ENCODE measurements at regions not wholly inside any gene's neighbourhood (a gene's known extent, or its start where the extent isn't known, plus 50 kb on each side); places are given as distances from the start of the nearest gene placed in this dataset.

DNA sequence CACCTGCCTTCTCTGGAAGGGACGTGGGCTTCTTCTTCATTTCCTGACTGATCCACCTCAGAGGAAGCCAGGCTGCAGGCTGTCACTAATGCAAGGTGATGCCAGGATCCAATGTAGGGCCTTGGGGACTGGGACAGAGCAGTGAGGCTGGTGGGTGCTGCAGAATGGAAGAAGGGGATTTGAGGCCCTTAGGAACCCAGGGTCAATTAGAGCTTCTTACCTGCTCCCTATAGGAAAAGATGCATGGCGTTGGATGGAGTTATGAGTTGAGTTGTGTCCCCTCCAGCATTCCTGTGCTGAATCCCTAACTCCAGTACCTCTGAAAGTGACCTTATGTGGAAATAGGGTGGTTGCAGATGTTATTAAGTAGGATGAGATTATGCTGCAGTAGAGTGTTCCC is 190.4 kb downstream of the MIAT start:
- Mint-ChIP-seq H3K9me3 (peaks cover 0 to under 1% (median 0%) of the 10 kb centered on the region in 7 donors), H3K4me1 (peaks cover 12 to 24% (median 17%) of the 10 kb centered on the region in 3 donors), H3K36me3 (peaks cover 0 to 16% of the 10 kb centered on the region in 2 donors), H3K27ac (no peak overlapping the region), H3K4me3 (no peak overlapping the region), H3K27me3 (peaks cover 0 to 8% (median 0%) of the 10 kb centered on the region in 3 donors)
- ATAC-seq (ENCODE audit: low read depth in 2 of 2) (no peak), DNase-seq (no peak)

DNA sequence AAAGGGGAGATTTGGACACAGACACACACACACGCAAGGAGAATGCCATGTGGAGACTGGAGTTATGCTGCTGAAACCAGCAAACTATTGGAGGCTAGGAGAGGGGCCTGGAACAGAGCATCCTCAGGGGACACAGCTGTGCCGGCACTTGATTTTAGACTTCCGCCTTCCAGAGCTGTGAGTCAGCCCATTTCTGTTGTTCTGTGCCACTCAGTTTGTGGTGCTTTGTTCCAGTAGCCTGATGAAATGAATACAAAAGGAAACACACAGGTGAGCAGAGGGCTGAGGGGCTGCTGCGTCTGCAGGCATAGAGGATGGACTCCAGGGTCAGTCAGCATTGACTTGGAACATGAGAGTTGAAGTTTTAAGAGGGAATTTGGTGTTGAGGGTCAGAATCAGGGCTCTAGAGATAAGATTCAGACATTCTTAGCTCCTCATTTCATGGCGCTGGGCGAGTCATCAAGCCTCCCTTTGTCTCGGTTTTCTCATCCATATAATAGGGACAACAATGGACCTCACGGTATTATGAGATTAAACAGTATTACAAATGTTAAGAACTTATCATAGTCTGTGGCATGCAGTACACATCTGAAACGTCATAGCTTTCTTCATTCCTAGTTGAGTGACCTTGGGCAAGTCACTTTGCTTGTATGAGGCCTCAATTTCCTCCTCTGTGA is 191.0 kb downstream of the MIAT start:
- no peak for DNase-seq
- Mint-ChIP-seq H3K36me3 (peaks cover 0 to 16% of the 10 kb centered on the region in 2 donors), H3K9me3 (no peaks in the 10 kb centered on the region), H3K4me1 (peaks cover 12 to 24% (median 17%) of the 10 kb centered on the region in 3 donors), H3K4me3 (no peak overlapping the region), H3K27me3 (peaks cover 0 to 8% (median 0%) of the 10 kb centered on the region in 3 donors), H3K27ac (no peak overlapping the region)
- no peak for ATAC-seq (ENCODE audit: low read depth in 2 of 2)

DNA sequence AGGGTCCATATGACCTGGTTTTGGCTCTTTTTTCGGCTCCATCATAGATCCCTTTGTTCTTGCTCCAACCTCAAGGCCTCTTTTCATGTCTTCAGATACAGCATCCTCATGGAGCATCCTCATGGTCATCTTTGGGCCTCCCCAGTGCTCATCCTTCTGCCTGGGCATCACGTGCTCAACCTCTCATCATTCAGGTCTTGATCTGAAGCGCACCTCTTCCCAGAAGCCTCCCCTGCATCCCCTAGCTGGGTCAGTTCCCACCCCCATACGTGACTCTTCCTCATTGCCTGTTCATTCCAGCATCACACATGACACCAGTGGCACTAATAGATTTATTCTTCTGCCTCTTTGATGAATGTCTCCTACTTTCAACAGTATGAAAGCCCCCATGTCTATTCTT is 192.2 kb downstream of the MIAT start:
- Mint-ChIP-seq H3K27ac (no peak overlapping the region), H3K27me3 (peaks cover 0 to 8% (median 0%) of the 10 kb centered on the region in 3 donors), H3K36me3 (peaks cover 4 to 16% of the 10 kb centered on the region in 2 donors), H3K4me3 (no peak overlapping the region), H3K4me1 (peaks cover 12 to 20% (median 17%) of the 10 kb centered on the region in 3 donors), H3K9me3 (no peaks in the 10 kb centered on the region)
- ATAC-seq (ENCODE audit: low read depth in 2 of 2): no peak
- no peak for DNase-seq

DNA sequence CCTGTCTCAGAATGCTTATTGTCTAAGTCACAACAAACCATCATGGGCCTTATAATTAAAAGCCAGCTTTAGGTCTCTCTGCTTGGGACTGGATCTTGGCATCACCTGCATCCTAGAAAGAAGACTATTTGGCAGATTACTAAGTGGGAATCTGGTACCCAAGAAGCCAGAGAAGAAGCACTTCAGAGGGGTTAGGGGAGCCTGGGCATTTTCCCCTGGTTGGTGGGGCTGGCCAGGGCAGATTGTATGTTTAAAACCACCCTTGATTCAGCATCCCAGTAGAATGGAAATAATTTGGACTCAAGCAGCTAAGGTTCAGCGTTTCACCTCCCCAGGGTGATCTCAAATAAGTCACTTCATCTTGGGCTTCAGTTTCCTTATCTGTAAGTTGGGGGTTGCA is 193.7 kb downstream of the MIAT start:
- Mint-ChIP-seq H3K4me3 (no peak overlapping the region), H3K36me3 (peaks cover 4 to 16% of the 10 kb centered on the region in 2 donors), H3K27ac (no peak overlapping the region), H3K4me1 (peaks cover 2 to 7% (median 4%) of the 10 kb centered on the region in 3 donors), H3K27me3 (peaks cover 0 to 8% (median 0%) of the 10 kb centered on the region in 3 donors), H3K9me3 (no peaks in the 10 kb centered on the region)
- ATAC-seq (ENCODE audit: low read depth in 2 of 2) (no peak), DNase-seq (no peak)

DNA sequence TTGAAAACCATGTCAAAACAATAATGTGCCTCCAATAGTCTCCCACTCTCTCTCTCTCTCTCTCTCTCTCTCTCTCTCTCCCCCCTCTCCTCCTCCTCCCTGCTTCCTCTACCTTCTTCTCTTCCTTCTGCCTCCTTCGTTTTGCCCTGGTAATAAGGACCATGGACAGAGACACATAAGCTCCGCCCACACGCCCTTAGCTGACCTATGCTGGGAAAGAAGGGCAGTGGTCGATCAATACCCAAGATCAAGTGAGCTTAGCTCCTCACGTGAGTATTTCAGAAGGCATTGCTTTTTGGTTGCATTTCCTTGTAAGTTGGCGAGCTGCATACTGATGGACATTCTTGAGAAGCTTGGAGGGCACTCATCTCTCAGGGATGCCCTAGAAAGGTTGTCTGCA is 194.8 kb downstream of the MIAT start:
- DNase-seq (no peak), ATAC-seq (ENCODE audit: low read depth in 2 of 2) (no peak)
- peaks cover 0 to 8% (median 0%) of the 10 kb centered on the region in 3 donors for H3K27me3 Mint-ChIP-seq
- H3K9me3 Mint-ChIP-seq: no peaks in the 10 kb centered on the region
- peaks cover 4 to 16% of the 10 kb centered on the region in 2 donors for H3K36me3 Mint-ChIP-seq
- H3K4me3 Mint-ChIP-seq: no peak overlapping the region
- peak overlapping the region in 1 of 6 donors; percentile 28 for H3K27ac Mint-ChIP-seq
- peaks cover 0 to 2% (median 1%) of the 10 kb centered on the region in 3 donors for H3K4me1 Mint-ChIP-seq

DNA sequence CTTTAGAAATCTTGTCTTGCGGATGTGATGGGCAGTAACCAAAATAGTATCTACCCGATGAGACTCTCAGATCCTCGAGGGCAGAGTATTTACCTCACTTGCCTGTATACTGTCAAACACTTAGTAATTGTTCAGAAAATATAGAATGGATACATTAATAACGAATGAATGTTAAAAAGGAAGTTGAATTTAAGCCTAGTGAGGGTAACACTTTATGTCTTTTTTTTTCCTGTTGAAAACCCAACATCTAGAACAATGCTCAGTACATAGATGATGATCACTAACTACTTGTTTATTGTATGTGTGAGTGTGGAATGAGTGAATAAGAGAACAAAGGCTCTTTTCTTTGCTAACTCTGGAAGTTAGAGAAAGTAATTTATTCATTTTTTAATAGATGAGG is 195.7 kb downstream of the MIAT start:
- H3K4me1 Mint-ChIP-seq: no peaks in the 10 kb centered on the region
- DNase-seq: no peak
- H3K36me3 Mint-ChIP-seq: peaks cover 4 to 16% of the 10 kb centered on the region in 2 donors
- no peak for ATAC-seq (ENCODE audit: low read depth in 2 of 2)
- no peaks in the 10 kb centered on the region for H3K9me3 Mint-ChIP-seq
- peaks cover 0 to 8% (median 0%) of the 10 kb centered on the region in 3 donors for H3K27me3 Mint-ChIP-seq
- H3K4me3 Mint-ChIP-seq: no peak overlapping the region
- no peak overlapping the region for H3K27ac Mint-ChIP-seq

DNA sequence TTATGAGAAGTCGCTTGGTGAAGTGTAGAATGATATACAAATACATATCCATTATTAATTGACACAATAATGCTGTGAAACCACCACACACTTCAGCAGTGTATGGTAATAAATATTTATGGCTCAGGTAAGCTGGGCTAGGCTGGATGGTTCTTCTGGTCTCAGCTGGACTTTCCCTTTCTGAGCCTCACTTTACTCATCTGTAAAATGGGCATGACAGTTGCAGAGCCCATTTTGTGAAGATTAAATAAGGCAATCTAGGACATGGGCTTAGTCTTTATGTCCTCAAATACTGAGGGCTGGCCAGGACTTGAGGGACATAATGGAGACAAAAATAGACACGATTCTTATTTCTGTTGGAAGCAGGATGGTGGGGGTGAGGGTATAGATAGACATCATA is 196.1 kb downstream of the MIAT start:
- H3K4me3 Mint-ChIP-seq: no peak overlapping the region
- no peaks in the 10 kb centered on the region for H3K9me3 Mint-ChIP-seq
- no peak overlapping the region for H3K27ac Mint-ChIP-seq
- ATAC-seq (ENCODE audit: low read depth in 2 of 2): no peak
- peaks cover 4 to 16% of the 10 kb centered on the region in 2 donors for H3K36me3 Mint-ChIP-seq
- no peak for DNase-seq
- peaks cover 0 to 8% (median 0%) of the 10 kb centered on the region in 3 donors for H3K27me3 Mint-ChIP-seq
- H3K4me1 Mint-ChIP-seq: no peaks in the 10 kb centered on the region

DNA sequence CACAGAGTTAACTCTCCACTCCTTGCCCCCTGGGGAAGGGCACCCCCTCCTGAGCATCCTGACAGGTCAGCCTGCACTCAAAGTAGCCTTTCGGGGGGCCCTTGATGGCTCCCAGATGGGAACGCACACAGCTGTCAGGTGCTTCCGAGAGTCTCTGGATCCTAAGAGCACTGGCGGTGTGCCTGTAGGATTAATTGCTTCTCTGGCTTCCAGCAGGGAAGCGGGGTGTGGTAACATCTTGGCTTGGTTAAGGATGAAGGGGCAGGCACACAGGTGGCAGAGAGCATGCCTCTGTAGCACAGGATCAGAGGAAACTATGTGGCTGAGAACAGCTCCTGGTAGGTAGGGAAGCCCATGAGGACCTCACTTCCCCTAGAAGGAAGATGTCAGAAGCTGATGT is 199.8 kb downstream of the MIAT start:
- Mint-ChIP-seq H3K27ac (no peak overlapping the region), H3K4me3 (no peak overlapping the region), H3K4me1 (no peaks in the 10 kb centered on the region), H3K9me3 (peaks cover 0 to 8% (median 7%) of the 10 kb centered on the region in 7 donors), H3K27me3 (no peaks in the 10 kb centered on the region), H3K36me3 (peaks cover 3 to 4% of the 10 kb centered on the region in 2 donors)
- DNase-seq (no peak), ATAC-seq (ENCODE audit: low read depth in 2 of 2) (no peak)

DNA sequence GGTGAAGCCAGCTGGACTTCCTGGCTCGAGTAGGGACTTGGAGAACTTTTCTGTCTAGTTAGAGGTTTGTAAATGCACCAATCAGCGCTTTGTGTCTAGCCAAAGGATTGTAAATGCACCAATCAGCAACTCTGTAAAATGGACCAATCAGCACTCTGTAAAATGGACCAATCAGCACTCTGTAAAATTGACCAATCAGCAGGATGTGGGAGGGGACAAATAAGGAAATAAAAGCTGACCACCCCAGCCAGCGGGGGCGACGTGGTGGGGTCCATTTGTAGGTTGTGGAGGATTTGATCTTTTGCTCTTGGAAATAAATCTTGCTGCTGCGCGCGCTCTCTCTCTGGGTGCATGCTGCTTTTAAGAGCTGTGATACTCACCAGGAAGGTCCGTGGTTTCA is 202.9 kb downstream of the MIAT start:
- H3K27me3 Mint-ChIP-seq: no peaks in the 10 kb centered on the region
- peaks cover 0 to 7% of the 10 kb centered on the region in 2 donors for H3K36me3 Mint-ChIP-seq
- H3K4me3 Mint-ChIP-seq: no peak overlapping the region
- DNase-seq (no peak), ATAC-seq (ENCODE audit: low read depth in 2 of 2) (no peak)
- H3K9me3 Mint-ChIP-seq: peaks cover 1 to 8% (median 7%) of the 10 kb centered on the region in 7 donors
- H3K4me1 Mint-ChIP-seq: no peaks in the 10 kb centered on the region
- H3K27ac Mint-ChIP-seq: peak overlapping the region in 1 of 6 donors; percentile 53

DNA sequence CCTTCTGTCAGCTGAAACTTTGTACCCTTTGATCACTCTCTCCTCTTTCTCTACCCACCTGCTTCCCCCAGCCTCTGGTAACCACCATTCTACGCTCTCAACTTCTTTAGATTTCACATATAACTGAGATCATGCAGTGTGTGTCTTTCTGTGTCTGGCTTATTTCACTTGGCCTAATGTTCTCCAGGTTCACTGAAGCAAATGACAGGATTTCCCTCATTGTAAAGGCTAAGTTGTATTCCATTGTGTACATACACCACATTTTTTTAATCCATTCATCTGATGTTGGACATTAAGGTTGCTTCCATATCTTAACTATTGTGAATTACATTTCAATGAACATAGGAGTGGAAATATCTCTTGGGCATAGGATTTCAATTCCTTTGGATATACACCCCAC is 207.6 kb downstream of the MIAT start:
- ATAC-seq (ENCODE audit: low read depth in 2 of 2) (no peak), DNase-seq (no peak)
- Mint-ChIP-seq H3K9me3 (peaks cover 3 to 27% (median 15%) of the 10 kb centered on the region in 7 donors), H3K27ac (no peak overlapping the region), H3K36me3 (peaks cover 14 to 26% of the 10 kb centered on the region in 2 donors), H3K27me3 (no peaks in the 10 kb centered on the region), H3K4me3 (no peak overlapping the region), H3K4me1 (no peaks in the 10 kb centered on the region)

DNA sequence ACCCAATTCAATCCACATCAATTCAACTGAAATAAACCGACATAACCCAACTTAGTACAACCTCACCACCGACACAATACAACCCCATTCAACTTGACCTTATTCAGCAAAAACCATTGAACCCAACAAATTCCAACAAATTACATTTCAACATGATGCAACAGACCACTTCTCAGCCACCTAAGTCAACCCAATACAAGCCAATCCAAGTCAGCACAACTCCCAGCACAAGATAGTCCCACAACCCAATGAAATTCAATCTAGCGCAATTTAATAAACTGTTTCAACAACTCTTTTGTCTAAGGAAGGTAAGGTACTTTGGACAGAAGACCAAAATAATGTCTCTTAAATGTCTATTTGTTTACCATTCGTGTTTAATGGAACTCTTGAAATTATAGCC is 226.0 kb downstream of the MIAT start:
- DNase-seq (no peak), ATAC-seq (ENCODE audit: low read depth in 2 of 2) (no peak)
- Mint-ChIP-seq H3K36me3 (peaks cover 13 to 15% of the 10 kb centered on the region in 2 donors), H3K4me3 (no peak overlapping the region), H3K9me3 (no peaks in the 10 kb centered on the region), H3K27me3 (peaks cover 0 to 6% (median 0%) of the 10 kb centered on the region in 3 donors), H3K27ac (no peak overlapping the region), H3K4me1 (no peaks in the 10 kb centered on the region)

DNA sequence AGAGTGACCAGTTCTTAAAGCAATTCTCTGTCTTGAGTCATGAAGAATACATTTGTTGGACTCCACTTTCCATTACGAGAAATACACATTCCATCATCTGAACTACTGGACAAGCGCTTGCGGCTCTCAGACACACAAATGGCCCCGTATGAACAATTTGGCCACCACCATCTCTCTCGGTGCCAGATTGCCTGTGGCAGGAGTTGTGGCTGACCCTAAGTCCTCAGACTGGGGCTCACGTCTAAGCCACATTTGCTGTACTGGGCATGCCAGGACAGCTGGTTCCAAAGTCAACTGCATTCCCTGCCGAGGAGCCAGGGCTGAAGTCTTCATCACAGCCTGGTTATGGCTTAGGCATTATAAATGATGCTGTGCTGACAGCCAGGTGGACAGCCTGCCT is 227.5 kb downstream of the MIAT start:
- H3K36me3 Mint-ChIP-seq: peaks cover 13 to 15% of the 10 kb centered on the region in 2 donors
- H3K27ac Mint-ChIP-seq: no peak overlapping the region
- H3K4me3 Mint-ChIP-seq: no peak overlapping the region
- no peak for ATAC-seq (ENCODE audit: low read depth in 2 of 2)
- DNase-seq: no peak
- no peaks in the 10 kb centered on the region for H3K9me3 Mint-ChIP-seq
- H3K27me3 Mint-ChIP-seq: peaks cover 0 to 6% (median 0%) of the 10 kb centered on the region in 3 donors
- no peaks in the 10 kb centered on the region for H3K4me1 Mint-ChIP-seq

DNA sequence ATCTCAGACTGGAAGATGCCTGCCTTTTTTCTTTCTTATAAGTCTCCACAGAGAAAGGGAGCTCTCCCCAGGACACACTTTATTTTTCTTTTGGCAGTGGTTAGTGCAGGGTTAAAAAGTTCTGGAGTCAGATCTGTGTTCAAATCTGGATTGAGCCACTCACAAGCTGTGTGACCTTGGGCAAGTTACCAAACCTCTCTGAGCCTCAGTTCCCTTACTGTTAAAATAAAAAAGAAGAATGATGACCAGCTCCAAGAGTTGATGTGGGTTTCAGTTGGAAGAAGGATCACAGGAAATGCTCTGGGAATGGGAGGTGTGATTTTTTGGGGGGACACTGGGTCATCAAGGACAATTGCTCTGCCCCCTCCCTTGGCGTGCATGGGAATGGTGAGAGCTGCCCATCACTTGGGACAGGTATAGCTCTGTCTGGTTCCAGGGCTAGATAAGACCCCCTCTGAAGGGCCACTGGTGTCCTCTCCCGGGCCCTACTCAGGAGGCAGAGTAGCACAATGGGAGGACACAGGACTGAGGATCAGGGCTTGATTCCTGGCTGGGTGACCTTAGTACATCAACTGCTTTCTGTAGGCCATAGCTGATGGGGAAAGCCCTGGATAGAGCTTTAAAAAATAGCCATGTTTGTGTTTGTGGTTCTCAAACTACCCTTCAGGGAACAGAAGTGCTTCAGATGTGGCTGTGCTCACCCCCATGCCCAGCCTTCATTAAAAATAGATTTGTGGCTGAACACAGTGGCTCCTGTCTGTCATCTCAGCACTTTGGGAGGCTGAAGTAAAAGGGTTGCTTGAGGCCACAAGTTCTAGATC is 228.3 kb downstream of the MIAT start:
- H3K4me1 Mint-ChIP-seq: no peaks in the 10 kb centered on the region
- DNase-seq (no peak), ATAC-seq (ENCODE audit: low read depth in 2 of 2) (no peak)
- H3K9me3 Mint-ChIP-seq: no peaks in the 10 kb centered on the region
- peaks cover 0 to 6% (median 0%) of the 10 kb centered on the region in 3 donors for H3K27me3 Mint-ChIP-seq
- H3K27ac Mint-ChIP-seq: no peak overlapping the region
- no peak overlapping the region for H3K4me3 Mint-ChIP-seq
- H3K36me3 Mint-ChIP-seq: peaks cover 13 to 15% of the 10 kb centered on the region in 2 donors

DNA sequence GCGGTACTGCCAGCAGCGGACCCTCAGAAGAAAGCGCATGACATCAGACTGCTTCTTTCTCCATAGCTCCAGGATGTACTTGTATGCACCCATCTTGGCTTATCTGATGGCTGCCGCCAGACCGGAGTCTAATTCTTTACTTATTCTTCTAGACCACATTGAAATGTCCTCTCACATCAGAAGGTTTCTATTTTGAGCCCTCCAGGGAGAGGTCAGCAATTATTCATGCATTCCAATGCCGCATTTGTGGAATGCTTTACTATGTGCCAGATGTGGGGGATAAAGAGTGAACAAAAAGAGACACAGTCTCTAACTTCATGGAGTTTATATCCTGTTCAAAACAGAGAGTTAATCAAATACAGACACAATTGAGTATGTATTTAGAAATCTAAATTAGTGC is 230.1 kb downstream of the MIAT start:
- DNase-seq (no peak), ATAC-seq (ENCODE audit: low read depth in 2 of 2) (no peak)
- no peak overlapping the region for H3K4me3 Mint-ChIP-seq
- H3K27me3 Mint-ChIP-seq: peaks cover 0 to 20% (median 16%) of the 10 kb centered on the region in 3 donors
- H3K9me3 Mint-ChIP-seq: no peaks in the 10 kb centered on the region
- H3K4me1 Mint-ChIP-seq: no peaks in the 10 kb centered on the region
- peaks cover 10 to 12% of the 10 kb centered on the region in 2 donors for H3K36me3 Mint-ChIP-seq
- no peak overlapping the region for H3K27ac Mint-ChIP-seq
